WTC11 (cell line): ENCODE measurements at regions not wholly inside any gene's neighbourhood (a gene's known extent, or its start where the extent isn't known, plus 50 kb on each side); places are given as distances from the start of the nearest gene placed in this dataset.

ENCODE experiments used
- CTCF ChIP-seq: fragments of 200-600 bp; IDR thresholded peaks from 2 replicates; pipeline ENCODE4 v1.8.0; 2022; ENCODE audit warnings: antibody characterized with exemption
- IRF1 ChIP-seq: sonication (generic); formaldehyde crosslinking; IDR thresholded peaks from 2 replicates; pipeline ENCODE4 v1.8.0; 2023; ENCODE audit warnings: missing genetic modification reagents
- JUN ChIP-seq: sonication (generic); formaldehyde crosslinking; IDR thresholded peaks from 2 replicates; pipeline ENCODE4 v1.8.0; 2023; ENCODE audit warnings: mild to moderate bottlenecking, missing genetic modification reagents
- MAX ChIP-seq: sonication (generic); formaldehyde crosslinking; IDR thresholded peaks from 2 replicates; pipeline ENCODE4 v1.8.0; 2022; ENCODE audit warnings: mild to moderate bottlenecking, missing genetic modification reagents
- NFATC4 ChIP-seq: fragments of 250-450 bp; sonication (Bioruptor Pico); IDR thresholded peaks from 2 replicates; pipeline ENCODE4 v1.9.0; 2021; ENCODE audit warnings: mild to moderate bottlenecking
- NR2C2 ChIP-seq: sonication (generic); formaldehyde crosslinking; IDR thresholded peaks from 2 replicates; pipeline ENCODE4 v1.8.0; 2022; ENCODE audit warnings: mild to moderate bottlenecking, missing genetic modification reagents
- OVOL2 ChIP-seq: fragments of 250-450 bp; sonication (Bioruptor Pico); IDR thresholded peaks from 2 replicates; pipeline ENCODE4 v1.9.0; 2021; ENCODE audit warnings: mild to moderate bottlenecking, borderline replicate concordance
- TEAD4 ChIP-seq: sonication (generic); formaldehyde crosslinking; IDR thresholded peaks from 2 replicates; pipeline ENCODE4 v1.8.0; 2022; ENCODE audit warnings: mild to moderate bottlenecking, missing genetic modification reagents
- ZBTB43 ChIP-seq: sonication (generic); formaldehyde crosslinking; IDR thresholded peaks from 2 replicates; pipeline ENCODE4 v1.8.1; 2023; ENCODE audit warnings: mild to moderate bottlenecking, missing genetic modification reagents
- ZNF138 ChIP-seq: sonication (generic); formaldehyde crosslinking; conservative IDR thresholded peaks from 2 replicates; pipeline ENCODE4 v1.8.1; 2022; ENCODE audit warnings: mild to moderate bottlenecking, moderate library complexity, missing genetic modification reagents
- ZNF232 ChIP-seq: sonication (generic); formaldehyde crosslinking; IDR thresholded peaks from 2 replicates; pipeline ENCODE4 v1.8.0; 2022; ENCODE audit warnings: mild to moderate bottlenecking, missing genetic modification reagents
- ZSCAN18 ChIP-seq: fragments of 250-450 bp; sonication (Bioruptor Pico); IDR thresholded peaks from 2 replicates; pipeline ENCODE4 v2.1.2; 2022; ENCODE audit warnings: mild to moderate bottlenecking, moderate library complexity

GRCh38 chr12:86407620-86408208, 151.5 kb upstream of the MGAT4C start:
- TF ChIP-seq TEAD4 (no peak), CTCF (no peak), ZBTB43 (CRISPR knock-in tag) (no peak), IRF1 (CRISPR knock-in tag) (no peak), ZSCAN18 (CRISPR knock-in tag) (no peak), JUN (CRISPR knock-in tag) (no peak), ZNF232 (CRISPR knock-in tag) (no peak), ZNF138 (no peak), NR2C2 (CRISPR knock-in tag) (no peak), OVOL2 (CRISPR knock-in tag) (no peak), NFATC4 (CRISPR knock-in tag) (no peak), MAX (CRISPR knock-in tag) (no peak)
